ENCODE measurements at regions not wholly inside any gene's neighbourhood (a gene's known extent, or its start where the extent isn't known, plus 50 kb on each side); places are given as distances from the start of the nearest gene placed in this dataset.
"Not testable (repeated sequence)": the region's sequence is repeated elsewhere in the genome, so short reads cannot be mapped to it uniquely, and the experiment has no call there.

- BruUV-seq (replicated peaks): no TSS peak
- Histone ChIP-seq H3K27me3 (ENCODE audit: control insufficient read depth in 2 of 2, insufficient read depth in 2 of 2, low read length in 2 of 2) (no peaks in the 10 kb centered on the region), H3K9ac (replicated peaks; ENCODE audit: extremely low read depth, insufficient read depth, low read length) (no peak overlapping the region), H3K4me3 (replicated peaks in 1 of 3; ENCODE audit: insufficient read depth in 1 of 3, low read depth in 1 of 3, low read length in 3 of 3) (no peak overlapping the region), H4K20me1 (replicated peaks; ENCODE audit: control insufficient read depth, extremely low read depth, insufficient read depth, low read length) (no peaks in the 10 kb centered on the region), H3K79me2 (ENCODE audit: control insufficient read depth, insufficient read depth, low read length) (no peaks in the 10 kb centered on the region), H3K27ac (ENCODE audit: insufficient read depth, low read depth, low read length) (no peak overlapping the region), H3K4me1 (ENCODE audit: control insufficient read depth, extremely low read depth, insufficient read depth, low read length) (no peaks in the 10 kb centered on the region), H3K36me3 (ENCODE audit: control insufficient read depth in 2 of 2, extremely low read depth in 1 of 2, insufficient read depth in 2 of 2, low read length in 2 of 2) (no peaks in the 10 kb centered on the region), H3K4me2 (ENCODE audit: insufficient read depth, low read length) (no peak overlapping the region), H3K9me1 (replicated peaks; ENCODE audit: control insufficient read depth, extremely low read depth, insufficient read depth, low read length) (no peaks in the 10 kb centered on the region), H2AFZ (ENCODE audit: low read depth, low read length) (no peak overlapping the region), H3K9me3 (replicated peaks; ENCODE audit: control insufficient read depth, insufficient read depth, low read length) (no peaks in the 10 kb centered on the region)
- FAIRE-seq (no peak), DNase-seq (ENCODE audit: low read depth, low spot score) (no peak)
- POLR2A ChIA-PET: no interaction called here
- CTCF ChIA-PET: no interaction called here
- intact Hi-C loops (cut with micrococcal nuclease): no loop called here
- dilution Hi-C loops (cut with MboI; ENCODE audit: extremely low pct_ligation_motif_present, low sequenced_read_pairs): no loop called here
- no peak for TF ChIP-seq JUN (IDR thresholded peaks at IDR 0.05; ENCODE audit: borderline replicate concordance, insufficient read depth, insufficient read length, low read depth)
- TF ChIP-seq MAX (IDR thresholded peaks at IDR 0.05; ENCODE audit: insufficient read depth, insufficient read length): no peak
- TF ChIP-seq MYC (IDR thresholded peaks at IDR 0.05; ENCODE audit: low read depth, low read length): no peak
- no peak for TF ChIP-seq FOS (IDR thresholded peaks at IDR 0.05; ENCODE audit: borderline replicate concordance, insufficient read depth, low read length)
- no peak for TF ChIP-seq POLR2A (IDR thresholded peaks at IDR 0.05; ENCODE audit: low read depth, low read length)
- no peak for TF ChIP-seq GATA2 (IDR thresholded peaks at IDR 0.05; ENCODE audit: insufficient read depth, insufficient read length, low read depth, low read length)
- TF ChIP-seq POLR2AphosphoS5 (IDR thresholded peaks at IDR 0.05; ENCODE audit: insufficient read depth, low read depth, low read length): no peak
- TF ChIP-seq CTCF (IDR thresholded peaks at IDR 0.05; ENCODE audit: extremely low read depth in 1 of 2, insufficient read depth in 1 of 2, low read depth in 1 of 2, low read length in 2 of 2): no peak
- TF ChIP-seq EZH2 (IDR thresholded peaks at IDR 0.05; ENCODE audit: borderline replicate concordance, low read depth, low read length, severe bottlenecking): no peak
Observed at GRCh38 chr15:81880314-81880713, 165.5 kb downstream of the MEX3B start.

GRCh38 chr15:81875717-81876116 is 170.1 kb downstream of the MEX3B start:
- H3K4me1 ChIP-seq (ENCODE audit: control insufficient read depth, extremely low read depth, insufficient read depth, low read length); intact Hi-C loops (cut with micrococcal nuclease); H3K79me2 ChIP-seq (ENCODE audit: control insufficient read depth, insufficient read depth, low read length); H3K27me3 ChIP-seq (ENCODE audit: control insufficient read depth in 2 of 2, insufficient read depth in 2 of 2, low read length in 2 of 2); FAIRE-seq; dilution Hi-C loops (cut with MboI; ENCODE audit: extremely low pct_ligation_motif_present, low sequenced_read_pairs); H3K9me1 ChIP-seq (replicated peaks; ENCODE audit: control insufficient read depth, extremely low read depth, insufficient read depth, low read length); H3K27ac ChIP-seq (ENCODE audit: insufficient read depth, low read depth, low read length); H3K4me2 ChIP-seq (ENCODE audit: insufficient read depth, low read length); H4K20me1 ChIP-seq (replicated peaks; ENCODE audit: control insufficient read depth, extremely low read depth, insufficient read depth, low read length); H2AFZ ChIP-seq (ENCODE audit: low read depth, low read length); H3K4me3 ChIP-seq (replicated peaks in 1 of 3; ENCODE audit: insufficient read depth in 1 of 3, low read depth in 1 of 3, low read length in 3 of 3); H3K36me3 ChIP-seq (ENCODE audit: control insufficient read depth in 2 of 2, extremely low read depth in 1 of 2, insufficient read depth in 2 of 2, low read length in 2 of 2); BruUV-seq (replicated peaks); CTCF ChIA-PET; DNase-seq (ENCODE audit: low read depth, low spot score); H3K9ac ChIP-seq (replicated peaks; ENCODE audit: extremely low read depth, insufficient read depth, low read length); H3K9me3 ChIP-seq (replicated peaks; ENCODE audit: control insufficient read depth, insufficient read depth, low read length); POLR2A ChIA-PET: not testable (repeated sequence)

- POLR2A ChIA-PET; dilution Hi-C loops (cut with MboI; ENCODE audit: extremely low pct_ligation_motif_present, low sequenced_read_pairs); H3K4me1 ChIP-seq (ENCODE audit: control insufficient read depth, extremely low read depth, insufficient read depth, low read length); H3K9ac ChIP-seq (replicated peaks; ENCODE audit: extremely low read depth, insufficient read depth, low read length); H3K4me2 ChIP-seq (ENCODE audit: insufficient read depth, low read length); H3K9me3 ChIP-seq (replicated peaks; ENCODE audit: control insufficient read depth, insufficient read depth, low read length); H3K27ac ChIP-seq (ENCODE audit: insufficient read depth, low read depth, low read length); H3K27me3 ChIP-seq (ENCODE audit: control insufficient read depth in 2 of 2, insufficient read depth in 2 of 2, low read length in 2 of 2); H3K4me3 ChIP-seq (replicated peaks in 1 of 3; ENCODE audit: insufficient read depth in 1 of 3, low read depth in 1 of 3, low read length in 3 of 3); H4K20me1 ChIP-seq (replicated peaks; ENCODE audit: control insufficient read depth, extremely low read depth, insufficient read depth, low read length); FAIRE-seq; DNase-seq (ENCODE audit: low read depth, low spot score); H3K79me2 ChIP-seq (ENCODE audit: control insufficient read depth, insufficient read depth, low read length); H2AFZ ChIP-seq (ENCODE audit: low read depth, low read length); CTCF ChIA-PET; H3K9me1 ChIP-seq (replicated peaks; ENCODE audit: control insufficient read depth, extremely low read depth, insufficient read depth, low read length); intact Hi-C loops (cut with micrococcal nuclease); BruUV-seq (replicated peaks); H3K36me3 ChIP-seq (ENCODE audit: control insufficient read depth in 2 of 2, extremely low read depth in 1 of 2, insufficient read depth in 2 of 2, low read length in 2 of 2): not testable (repeated sequence)
Observed at GRCh38 chr15:81870746-81871106, 175.1 kb downstream of the MEX3B start.
